ENCODE measurements at regions not wholly inside any gene's neighbourhood (a gene's known extent, or its start where the extent isn't known, plus 50 kb on each side); places are given as distances from the start of the nearest gene placed in this dataset.

DNA sequence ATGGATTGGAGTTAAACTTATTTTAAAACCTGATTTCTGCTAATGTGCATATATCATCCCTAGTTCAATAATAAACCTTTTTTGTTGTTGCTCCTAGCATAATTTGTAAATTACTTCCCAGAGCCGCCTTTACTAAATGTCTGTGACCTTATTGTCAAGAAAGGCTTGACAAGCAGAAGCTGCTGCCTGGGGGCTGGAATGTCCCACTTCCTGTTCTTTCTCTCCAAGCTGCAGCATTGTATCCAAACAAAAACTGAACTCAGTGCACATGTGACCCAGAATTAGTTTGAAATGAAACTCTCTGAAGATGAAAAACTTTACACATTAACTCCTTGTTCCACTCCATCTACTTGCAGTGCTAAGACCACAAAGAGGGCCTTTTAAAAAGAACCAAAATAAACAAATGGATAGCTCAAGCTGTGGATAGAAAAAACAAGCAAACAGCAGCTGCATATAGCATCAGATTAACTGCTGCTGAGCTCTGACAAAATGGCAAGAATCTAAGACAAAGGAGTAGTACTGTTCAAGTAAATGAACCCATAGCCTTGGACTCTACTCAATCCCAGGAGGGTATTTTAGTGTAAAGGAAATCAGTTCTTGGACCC is 99.8 kb upstream of the NEUROD1 start (continued):
- TF ChIP-seq, protein P1, sequence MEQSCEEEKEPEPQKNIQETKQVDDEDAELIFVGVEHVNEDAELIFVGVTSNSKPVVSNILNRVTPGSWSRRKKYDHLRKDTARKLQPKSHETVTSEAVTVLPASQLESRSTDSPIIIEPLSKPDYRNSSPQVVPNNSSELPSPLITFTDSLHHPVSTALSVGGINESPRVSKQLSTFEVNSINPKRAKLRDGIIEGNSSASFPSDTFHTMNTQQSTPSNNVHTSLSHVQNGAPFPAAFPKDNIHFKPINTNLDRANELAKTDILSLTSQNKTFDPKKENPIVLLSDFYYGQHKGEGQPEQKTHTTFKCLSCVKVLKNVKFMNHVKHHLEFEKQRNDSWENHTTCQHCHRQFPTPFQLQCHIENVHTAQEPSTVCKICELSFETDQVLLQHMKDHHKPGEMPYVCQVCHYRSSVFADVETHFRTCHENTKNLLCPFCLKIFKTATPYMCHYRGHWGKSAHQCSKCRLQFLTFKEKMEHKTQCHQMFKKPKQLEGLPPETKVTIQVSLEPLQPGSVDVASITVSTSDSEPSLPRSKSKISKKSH (CRISPR knock-in tag; IDR thresholded peaks at IDR 0.05): no peak
- TF ChIP-seq TRIM24 (IDR thresholded peaks at IDR 0.05) (no peak), E2F3 (CRISPR knock-in tag; IDR thresholded peaks at IDR 0.05) (no peak), SMC3 (conservative IDR thresholded peaks at IDR 0.05; ENCODE audit: insufficient read depth, low read depth, low read length) (no peak), GATAD2B (IDR thresholded peaks at IDR 0.05; ENCODE audit: borderline replicate concordance) (no peak)

DNA sequence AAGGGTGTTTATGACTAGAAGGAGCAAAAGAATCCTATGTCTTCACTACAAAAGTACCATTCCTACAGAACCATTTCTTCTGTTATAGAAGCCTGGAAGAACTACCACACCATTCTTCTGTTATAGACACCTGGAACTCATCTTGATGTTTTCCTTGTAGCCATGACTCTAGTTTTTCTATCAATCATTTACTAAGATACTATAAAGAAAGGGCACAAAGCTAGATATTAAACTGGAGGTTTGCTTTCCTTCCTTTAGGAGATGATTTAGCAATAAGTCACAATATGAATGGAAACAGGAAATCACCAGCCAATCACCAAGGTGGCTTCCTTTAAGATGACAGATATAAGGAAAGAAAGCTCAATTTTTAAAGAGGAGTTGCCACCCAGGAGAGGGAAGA is 100.3 kb upstream of the NEUROD1 start:
- Histone ChIP-seq H2AFZ (ENCODE audit: low read depth, low read length) (no peak overlapping the region), H3K9me1 (ENCODE audit: control insufficient read depth, insufficient read depth, low read length) (no peaks in the 10 kb centered on the region), H3K4me3 (no peak overlapping the region), H3K4me2 (ENCODE audit: insufficient read depth, low read length) (no peak overlapping the region), H3K4me1 (replicated peaks in 1 of 2; ENCODE audit: control insufficient read depth in 2 of 2, insufficient read depth in 2 of 2, low read length in 2 of 2) (no peaks in the 10 kb centered on the region; a peak in 1 of 5 replicates), H3K27me3 (ENCODE audit: control insufficient read depth in 2 of 2, insufficient read depth in 2 of 2, low read length in 2 of 2) (no peaks in the 10 kb centered on the region), H3K36me3 (ENCODE audit: control insufficient read depth, insufficient read depth, low read length) (no peaks in the 10 kb centered on the region), H4K20me1 (replicated peaks; ENCODE audit: control insufficient read depth, insufficient read depth, low read length) (no peaks in the 10 kb centered on the region), H3K27ac (ENCODE audit: extremely low read depth, low read depth, low read length) (no peak overlapping the region), H3K9ac (ENCODE audit: insufficient read depth in 1 of 2, low read depth in 2 of 2, low read length in 2 of 2) (no peak overlapping the region), H3K9me3 (replicated peaks; ENCODE audit: control insufficient read depth, insufficient read depth, low read depth, low read length) (no peaks in the 10 kb centered on the region), H3K79me2 (ENCODE audit: control insufficient read depth, insufficient read depth, low read length) (no peaks in the 10 kb centered on the region)
- FAIRE-seq (no peak), ATAC-seq (no peak), DNase-seq (ENCODE audit: extremely low read depth in 1 of 4, low spot score in 3 of 4) (no peak)
- intact Hi-C loops (cut with micrococcal nuclease): loop anchor here (10.0 kb wide), 1 partner anchor 1066 kb away; no protein-coding TSS in a partner anchor
- ChIA-PET POLR2A (no interaction called here), CTCF (ENCODE audit: low intra/inter-chr PET ratio) (no interaction called here)
- BruUV-seq (replicated peaks): no TSS peak
- TF ChIP-seq HNRNPLL (IDR thresholded peaks at IDR 0.05; ENCODE audit: low read depth, low read length, poor library complexity, severe bottlenecking) (no peak), POU5F1 (IDR thresholded peaks at IDR 0.05; ENCODE audit: borderline replicate concordance, low read depth, low read length, partially characterized antibody) (no peak), MTA1 (IDR thresholded peaks at IDR 0.05; ENCODE audit: borderline replicate concordance) (no peak), SMC3 (conservative IDR thresholded peaks at IDR 0.05; ENCODE audit: insufficient read depth, low read depth, low read length) (no peak)
- in situ Hi-C loops (cut with MboI): no loop called here
